Astrocyte of the cerebellum (primary cell): ENCODE measurements at regions not wholly inside any gene's neighbourhood (a gene's known extent, or its start where the extent isn't known, plus 50 kb on each side); places are given as distances from the start of the nearest gene placed in this dataset.

Experiments used
- DNase-seq: peaks from one replicate; pipeline ENCODE4 v3.0.0-alpha.2; 2011; ENCODE audit warnings: low read depth
- H3K4me3 ChIP-seq: 2 replicates; pipeline ENCODE4 v1.5.1; 2011; ENCODE audit warnings: mild to moderate bottlenecking, low read depth, low read length, moderate library complexity
- in situ Hi-C: cut with HindIII; loops from 2 replicates; pipeline ENCODE4 v1.10.0; 2017; ENCODE audit warnings: low sequenced_read_pairs
- TF ChIP-seq, protein P1 (sequence below): IDR thresholded peaks from 2 replicates; pipeline ENCODE4 v1.5.1; 2012; ENCODE audit warnings: low read length, low read depth, moderate library complexity, mild to moderate bottlenecking; ENCODE audit errors: missing control alignments

DNA sequence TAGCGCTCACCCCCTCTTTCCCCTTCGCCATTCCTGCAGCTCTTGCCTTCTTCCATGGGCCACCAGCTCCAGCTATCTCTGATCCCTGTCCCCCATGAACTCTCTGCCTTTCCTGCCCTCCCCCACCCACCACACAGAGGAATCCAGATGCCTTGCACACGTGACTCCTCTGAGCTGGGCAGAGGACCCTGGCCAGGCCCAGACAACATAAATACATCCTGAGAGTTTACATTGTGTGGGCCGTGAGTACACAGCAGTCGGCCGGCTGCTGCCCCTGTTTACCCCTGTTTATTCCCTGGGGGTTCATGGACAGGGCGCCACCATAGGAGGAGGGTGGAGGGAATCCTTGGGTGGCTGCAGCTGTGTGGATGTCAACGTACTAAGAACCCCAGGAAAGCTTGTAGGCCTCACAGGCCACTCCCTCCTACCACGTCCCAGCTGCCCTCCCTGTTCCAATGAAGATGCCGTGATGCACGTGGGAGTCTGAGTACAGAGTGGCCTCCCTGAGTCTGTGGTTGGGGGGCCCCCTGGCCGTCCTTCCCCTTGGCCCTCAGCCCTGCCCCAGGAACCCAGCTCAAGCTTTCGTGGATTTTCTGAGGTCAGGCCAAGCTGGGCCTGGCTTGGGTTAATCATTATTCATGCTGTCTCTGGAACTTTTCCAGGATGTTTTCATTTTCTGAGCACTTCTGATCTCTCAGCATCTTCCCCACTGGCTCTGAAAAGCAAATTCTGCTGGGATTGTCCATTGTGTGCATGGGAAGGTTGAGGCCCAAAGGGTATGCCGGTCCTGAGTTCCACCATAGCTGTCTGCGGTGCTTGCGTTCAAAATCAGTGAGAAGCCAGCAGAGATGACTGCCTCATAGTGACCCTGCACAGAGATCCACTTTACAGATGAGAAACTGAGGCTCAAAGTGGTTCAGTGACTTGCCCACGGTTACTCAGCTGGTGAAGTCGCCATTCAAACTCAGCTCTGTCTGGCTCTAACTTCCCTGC is 136.3 kb downstream of the MRPL14 start:
- H3K4me3 ChIP-seq: no peak overlapping the region
- in situ Hi-C loops: no loop called here
- no peak for DNase-seq
- TF ChIP-seq, protein P1, sequence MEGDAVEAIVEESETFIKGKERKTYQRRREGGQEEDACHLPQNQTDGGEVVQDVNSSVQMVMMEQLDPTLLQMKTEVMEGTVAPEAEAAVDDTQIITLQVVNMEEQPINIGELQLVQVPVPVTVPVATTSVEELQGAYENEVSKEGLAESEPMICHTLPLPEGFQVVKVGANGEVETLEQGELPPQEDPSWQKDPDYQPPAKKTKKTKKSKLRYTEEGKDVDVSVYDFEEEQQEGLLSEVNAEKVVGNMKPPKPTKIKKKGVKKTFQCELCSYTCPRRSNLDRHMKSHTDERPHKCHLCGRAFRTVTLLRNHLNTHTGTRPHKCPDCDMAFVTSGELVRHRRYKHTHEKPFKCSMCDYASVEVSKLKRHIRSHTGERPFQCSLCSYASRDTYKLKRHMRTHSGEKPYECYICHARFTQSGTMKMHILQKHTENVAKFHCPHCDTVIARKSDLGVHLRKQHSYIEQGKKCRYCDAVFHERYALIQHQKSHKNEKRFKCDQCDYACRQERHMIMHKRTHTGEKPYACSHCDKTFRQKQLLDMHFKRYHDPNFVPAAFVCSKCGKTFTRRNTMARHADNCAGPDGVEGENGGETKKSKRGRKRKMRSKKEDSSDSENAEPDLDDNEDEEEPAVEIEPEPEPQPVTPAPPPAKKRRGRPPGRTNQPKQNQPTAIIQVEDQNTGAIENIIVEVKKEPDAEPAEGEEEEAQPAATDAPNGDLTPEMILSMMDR: no peak

DNA sequence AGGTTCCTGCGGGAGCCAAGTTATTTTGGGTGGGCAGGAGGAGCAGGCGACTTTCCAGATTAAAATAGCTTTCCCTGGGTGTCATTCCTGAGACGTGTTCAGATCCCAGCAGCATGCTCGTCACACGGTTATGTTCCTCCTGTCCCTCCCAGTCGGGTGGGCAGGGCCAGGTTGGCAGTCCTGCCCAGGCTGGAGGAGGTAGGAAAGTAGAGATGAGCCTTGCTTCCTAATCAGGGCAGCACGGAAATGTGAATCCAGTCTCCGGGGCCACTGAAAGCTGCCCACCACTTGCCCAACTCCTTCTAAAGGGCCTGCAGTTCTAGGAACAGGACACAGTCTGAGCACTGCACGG is 137.0 kb downstream of the MRPL14 start:
- in situ Hi-C loops: no loop called here

DNA sequence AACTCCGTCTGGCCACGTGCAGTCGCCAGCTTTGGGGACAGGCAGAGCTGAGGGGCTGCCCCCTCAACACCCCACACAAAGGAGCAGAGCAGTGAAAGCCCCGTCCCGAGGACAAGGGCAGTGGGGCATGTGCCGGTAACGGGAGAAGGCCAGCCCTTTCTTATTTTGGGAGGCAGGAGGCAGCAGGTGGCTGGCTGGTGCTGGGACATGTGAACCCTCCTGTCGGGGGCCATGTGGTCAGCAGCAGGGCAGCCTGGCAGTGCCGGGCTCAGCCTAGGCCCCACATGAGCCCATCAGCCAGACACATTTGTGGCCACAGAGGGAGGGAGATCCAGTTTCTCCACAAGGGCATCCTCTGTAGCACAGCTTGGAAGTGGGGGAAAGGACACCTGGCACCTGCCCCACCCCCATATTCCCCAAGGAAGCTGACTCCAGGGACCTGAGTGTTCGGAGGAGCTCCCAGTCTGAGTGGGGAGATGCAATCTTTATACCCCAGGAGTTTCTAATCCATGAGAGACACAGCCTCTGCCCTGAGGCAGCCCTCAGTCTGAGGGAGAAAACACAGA is 137.6 kb downstream of the MRPL14 start:
- in situ Hi-C loops: no loop called here

More for the DNA sequence above, 137.0 kb downstream of the MRPL14 start:
- H3K4me3 ChIP-seq: no peak overlapping the region
- DNase-seq: no peak
- TF ChIP-seq, protein P1: no peak

DNA sequence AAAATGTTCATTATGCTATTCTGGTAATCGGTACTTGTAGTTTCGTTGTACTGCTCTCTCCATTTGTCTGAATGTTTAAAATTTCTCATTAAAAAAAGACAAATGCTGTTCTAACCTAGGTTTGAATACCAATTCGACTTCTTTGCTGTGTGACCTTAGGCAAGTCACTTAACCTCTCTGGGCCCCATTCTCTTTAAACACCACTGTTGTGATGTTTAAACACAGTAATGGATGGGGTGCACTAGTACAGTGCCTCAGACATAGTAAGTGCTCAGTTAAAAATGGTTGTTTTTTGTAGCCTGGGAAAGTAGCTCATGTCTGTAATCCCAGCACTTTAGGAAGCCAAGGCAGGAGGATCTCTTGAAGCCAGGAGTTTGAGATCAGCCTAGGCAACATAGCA is 138.5 kb downstream of the MRPL14 start:
- TF ChIP-seq, protein P1: no peak
- no peak overlapping the region for H3K4me3 ChIP-seq
- in situ Hi-C loops: no loop called here
- no peak for DNase-seq

More for the DNA sequence above, 137.6 kb downstream of the MRPL14 start:
- no peak for DNase-seq
- TF ChIP-seq, protein P1: no peak
- no peak overlapping the region for H3K4me3 ChIP-seq

DNA sequence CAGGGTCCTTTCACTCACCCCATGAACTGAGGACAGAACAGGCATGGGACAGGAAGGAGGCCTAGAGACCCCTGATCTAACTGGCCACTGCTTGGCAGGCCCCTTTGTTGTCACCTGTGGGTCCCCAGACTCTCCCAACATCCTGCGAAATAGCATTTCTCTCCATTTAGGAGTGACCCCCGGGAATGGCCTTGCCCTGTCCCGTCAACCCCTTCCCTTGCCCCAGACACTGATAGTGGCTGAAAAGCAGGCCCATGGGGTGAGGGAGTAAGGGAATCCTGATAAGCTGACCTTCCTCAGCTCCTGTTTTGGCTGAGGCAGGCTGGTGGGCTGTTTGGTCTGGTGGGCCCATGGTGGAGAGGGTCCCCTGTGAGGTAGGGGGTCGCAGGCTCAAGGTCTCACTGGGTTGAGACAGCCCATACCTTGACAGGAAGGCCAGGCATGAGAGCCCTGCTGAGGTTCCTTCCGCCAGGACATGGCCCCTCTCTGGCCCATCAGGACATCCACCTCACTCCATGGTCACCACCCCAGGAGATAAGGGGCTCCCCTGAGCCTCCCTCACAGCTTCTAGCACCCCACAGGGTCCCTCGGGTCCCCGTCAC is 139.3 kb downstream of the MRPL14 start:
- DNase-seq: no peak
- TF ChIP-seq, protein P1: no peak
- H3K4me3 ChIP-seq: no peak overlapping the region
- in situ Hi-C loops: no loop called here

DNA sequence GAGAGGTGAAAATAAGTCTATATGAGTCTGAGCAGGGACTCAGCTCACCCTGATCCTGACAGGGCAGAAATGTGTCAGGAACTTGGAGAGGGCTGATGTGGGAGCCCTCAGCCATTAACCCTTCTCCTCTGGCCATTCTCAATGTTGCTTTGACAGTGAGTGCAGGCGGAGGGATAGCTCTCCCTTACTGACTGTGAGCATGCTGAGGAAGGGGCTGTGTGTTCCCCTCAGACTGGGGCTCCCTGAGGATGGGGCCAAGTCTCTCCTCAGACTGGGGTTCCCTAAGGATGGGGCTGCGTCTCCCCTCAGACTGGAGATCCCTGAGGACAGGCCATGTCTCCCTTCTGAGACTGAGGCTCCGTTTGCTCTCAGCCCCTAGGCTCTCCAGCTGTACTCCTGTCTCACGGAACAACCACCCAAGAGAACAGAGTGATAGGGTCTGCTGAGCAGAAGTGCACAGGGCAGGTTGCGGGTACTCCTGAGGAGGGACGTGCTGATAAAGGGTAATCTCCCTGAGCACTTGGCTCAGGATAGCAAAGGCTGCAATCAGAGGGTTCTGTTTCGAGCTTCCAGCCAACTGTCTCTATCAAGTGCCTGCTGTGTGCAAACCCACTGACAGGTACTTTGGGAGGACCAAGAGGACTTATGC is 141.0 kb downstream of the MRPL14 start:
- H3K4me3 ChIP-seq: no peak overlapping the region
- TF ChIP-seq, protein P1: no peak
- DNase-seq: no peak
- in situ Hi-C loops: no loop called here
